ENCODE measurements at regions not wholly inside any gene's neighbourhood (a gene's known extent, or its start where the extent isn't known, plus 50 kb on each side); places are given as distances from the start of the nearest gene placed in this dataset.
A peak's percentile ranks its signal among the peaks of the same experiment; 100 is the strongest.

- TF ChIP-seq CTCF (IDR thresholded peaks at IDR 0.05; ENCODE audit: insufficient read depth, low read length, severe bottlenecking) = peak; percentile 35
- Histone ChIP-seq H3K27me3 (ENCODE audit: control insufficient read depth, insufficient read depth, low read length) (no peaks in the 10 kb centered on the region), H3K4me3 (ENCODE audit: low read depth, low read length) (no peak overlapping the region), H3K36me3 (ENCODE audit: control insufficient read depth, insufficient read depth, low read length) (no peaks in the 10 kb centered on the region)
- FAIRE-seq (no peak), DNase-seq (ENCODE audit: low read depth) (peak; percentile 9)
These were observed 114.1 kb upstream of the DNAJC19 start for GRCh38 chr3:181103605-181104004.

GRCh38 chr3:181086011-181086410, 96.5 kb upstream of the DNAJC19 start:
- Histone ChIP-seq H3K36me3 (ENCODE audit: control insufficient read depth, insufficient read depth, low read length) (no peaks in the 10 kb centered on the region), H3K4me3 (ENCODE audit: low read depth, low read length) (no peak overlapping the region), H3K27me3 (ENCODE audit: control insufficient read depth, insufficient read depth, low read length) (no peaks in the 10 kb centered on the region)
- FAIRE-seq (peak; percentile 82), DNase-seq (ENCODE audit: low read depth) (no peak)
- no peak for TF ChIP-seq CTCF (IDR thresholded peaks at IDR 0.05; ENCODE audit: insufficient read depth, low read length, severe bottlenecking)

- Histone ChIP-seq H3K4me3 (ENCODE audit: low read depth, low read length) (no peak overlapping the region), H3K27me3 (ENCODE audit: control insufficient read depth, insufficient read depth, low read length) (no peaks in the 10 kb centered on the region), H3K36me3 (ENCODE audit: control insufficient read depth, insufficient read depth, low read length) (no peaks in the 10 kb centered on the region)
- TF ChIP-seq CTCF (IDR thresholded peaks at IDR 0.05; ENCODE audit: insufficient read depth, low read length, severe bottlenecking) = no peak
- DNase-seq (ENCODE audit: low read depth) (no peak), FAIRE-seq (no peak)
These were observed 92.4 kb upstream of the DNAJC19 start for GRCh38 chr3:181081930-181082329.

- no peak for TF ChIP-seq CTCF (IDR thresholded peaks at IDR 0.05; ENCODE audit: insufficient read depth, low read length, severe bottlenecking)
- Histone ChIP-seq H3K4me3 (ENCODE audit: low read depth, low read length) (no peak overlapping the region), H3K36me3 (ENCODE audit: control insufficient read depth, insufficient read depth, low read length) (no peaks in the 10 kb centered on the region), H3K27me3 (ENCODE audit: control insufficient read depth, insufficient read depth, low read length) (no peaks in the 10 kb centered on the region)
- DNase-seq (ENCODE audit: low read depth) (no peak), FAIRE-seq (no peak)
These were observed 87.0 kb upstream of the DNAJC19 start for GRCh38 chr3:181076558-181076957.

GRCh38 chr3:181075098-181075497, 85.6 kb upstream of the DNAJC19 start:
- no peak for TF ChIP-seq CTCF (IDR thresholded peaks at IDR 0.05; ENCODE audit: insufficient read depth, low read length, severe bottlenecking)
- Histone ChIP-seq H3K27me3 (ENCODE audit: control insufficient read depth, insufficient read depth, low read length) (no peaks in the 10 kb centered on the region), H3K36me3 (ENCODE audit: control insufficient read depth, insufficient read depth, low read length) (no peaks in the 10 kb centered on the region), H3K4me3 (ENCODE audit: low read depth, low read length) (no peak overlapping the region)
- no peak for FAIRE-seq
- no peak for DNase-seq (ENCODE audit: low read depth)

All from bronchial epithelial cell (primary cell).